Right cardiac atrium (tissue), 5 donors: ENCODE measurements at regions not wholly inside any gene's neighbourhood (a gene's known extent, or its start where the extent isn't known, plus 50 kb on each side); places are given as distances from the start of the nearest gene placed in this dataset.
"Not testable (repeated sequence)": the region's sequence is repeated elsewhere in the genome, so short reads cannot be mapped to it uniquely, and the experiment has no call there.

Experiments
- ATAC-seq, 2 donors: fragments of 200-7000 bp; cut with Tn5 transposase; one replicate each; pipeline versions ENCODE4 v1.8.0 to v1.9.1; 2020; ENCODE audit warnings: moderate library complexity in 2 of 2, mild to moderate bottlenecking in 1 of 2
- DNase-seq, 3 donors: peaks; one replicate each; pipeline ENCODE4 v3.0.0-alpha.2; 2020
- H3K27ac ChIP-seq: one replicate; pipeline ENCODE4 v1.5.1; 2013; ENCODE audit warnings: mild to moderate bottlenecking, low read length, control low read depth, moderate library complexity
- H3K27me3 ChIP-seq: one replicate; pipeline ENCODE4 v1.6.1; 2013; ENCODE audit not compliant: control insufficient read depth, insufficient read depth
- H3K4me1 ChIP-seq: one replicate; pipeline ENCODE4 v1.6.1; 2013; ENCODE audit warnings: low read length; ENCODE audit not compliant: control insufficient read depth, insufficient read depth
- H3K4me3 ChIP-seq: one replicate; pipeline ENCODE4 v1.5.1; 2013; ENCODE audit warnings: low read length, control low read depth
- H3K9me3 ChIP-seq: one replicate; pipeline ENCODE4 v1.6.1; 2013; ENCODE audit warnings: low read length; ENCODE audit not compliant: control insufficient read depth
- WGBS: extraction: QIAGEN DNeasy Blood & Tissue Kit; methylation state at CpG from one replicate; pipeline ENCODE4 v1.1.7; 2013; 5-methylcytosine and 5-hydroxymethylcytosine counted together
- intact Hi-C, 4 donors: fragments of 100-400 bp; cut with DNase I; formaldehyde crosslinking; loops; one replicate each; pipeline versions ENCODE4 v1.11.0 to v1.14.0; 2022 to 2023
- donor health status: healthy with polysubstance abuse.
- donor health status: DM: no; HTN: yes; CAD: no.
- donor health status: DM: no; HTN: no; CAD: no.
- donor health status: DM: no; HTN: yes; CAD: no; lungs with severe emphysema.
- donor health status: DM: yes; HTN: yes; CAD: no.

DNA sequence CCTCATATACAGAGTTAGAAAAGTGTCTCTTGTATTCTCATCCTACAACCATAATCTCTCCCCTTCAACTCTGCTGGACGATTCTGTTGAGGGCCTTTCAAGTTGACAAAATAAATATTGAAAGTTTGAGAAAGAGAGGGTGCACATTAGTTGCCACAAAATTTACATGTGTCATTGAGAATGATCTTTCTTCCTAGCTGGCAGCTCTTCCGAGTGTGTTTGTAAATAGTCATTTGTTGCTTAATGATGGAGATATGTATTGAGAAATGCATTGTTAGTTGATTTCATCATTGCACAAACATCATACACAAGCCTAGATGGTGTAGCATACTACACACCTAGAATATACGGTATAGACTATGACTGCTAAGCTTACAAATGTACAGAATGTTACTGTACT, 632.8 kb upstream of the AMOT start:
- H3K27ac ChIP-seq = no peak overlapping the region
- no peak for DNase-seq
- H3K27me3 ChIP-seq = no peaks in the 10 kb centered on the region
- no peaks in the 10 kb centered on the region for H3K4me1 ChIP-seq
- intact Hi-C loops = no loop called here
- WGBS = 69% methylated on average over 3 of the region's 3 CpGs
- no peaks in the 10 kb centered on the region for H3K9me3 ChIP-seq
- no peak for ATAC-seq
- H3K4me3 ChIP-seq = no peak overlapping the region

DNA sequence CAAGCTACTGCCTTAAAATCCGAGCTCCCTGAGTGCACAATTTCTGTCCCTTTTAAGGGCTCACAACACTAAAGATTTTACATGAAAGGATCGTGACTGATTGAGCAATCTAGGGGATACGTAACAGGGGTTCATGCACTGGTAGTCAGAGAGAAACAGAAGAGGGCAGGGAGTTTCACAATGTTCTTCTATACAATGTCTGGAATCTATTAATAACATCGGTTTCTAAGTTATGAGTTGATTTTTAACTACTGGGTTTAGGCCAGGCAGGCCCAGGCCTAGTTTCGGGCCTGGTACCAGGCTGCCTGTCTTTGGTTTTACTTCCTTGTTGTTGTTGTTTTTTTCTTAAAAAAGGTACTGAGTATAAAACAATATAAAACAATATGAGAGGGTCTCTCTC, 632.4 kb upstream of the AMOT start:
- H3K9me3 ChIP-seq, intact Hi-C loops, DNase-seq, H3K4me1 ChIP-seq, H3K4me3 ChIP-seq, ATAC-seq, H3K27me3 ChIP-seq, H3K27ac ChIP-seq: not testable (repeated sequence)
- WGBS = 66% methylated on average over 5 of the region's 5 CpGs

DNA sequence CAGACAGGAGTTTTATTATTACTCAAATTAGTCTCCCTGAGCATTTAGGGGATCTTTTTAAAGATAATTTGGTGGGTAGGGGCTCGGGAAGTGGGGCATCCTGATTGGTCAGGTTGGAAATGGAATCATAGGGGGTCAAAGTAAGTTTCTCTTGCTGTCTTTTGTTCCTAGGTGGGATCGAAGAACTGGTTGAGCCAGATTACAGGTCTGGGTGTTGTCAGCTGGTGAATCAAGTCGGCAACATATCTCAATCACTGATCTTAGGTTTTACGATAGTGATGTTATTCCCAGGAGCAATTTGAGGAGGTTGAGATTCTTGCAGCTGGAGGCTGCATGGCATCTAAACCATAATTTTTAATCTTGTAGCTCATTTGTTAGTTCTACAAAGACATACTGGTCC, 629.5 kb upstream of the AMOT start:
- intact Hi-C loops = no loop called here
- Histone ChIP-seq H3K9me3 (no peaks in the 10 kb centered on the region), H3K27ac (no peak overlapping the region), H3K4me1 (no peaks in the 10 kb centered on the region), H3K4me3 (no peak overlapping the region), H3K27me3 (no peaks in the 10 kb centered on the region)
- WGBS = 52% methylated on average over 4 of the region's 4 CpGs
- DNase-seq (no peak), ATAC-seq (no peak)

DNA sequence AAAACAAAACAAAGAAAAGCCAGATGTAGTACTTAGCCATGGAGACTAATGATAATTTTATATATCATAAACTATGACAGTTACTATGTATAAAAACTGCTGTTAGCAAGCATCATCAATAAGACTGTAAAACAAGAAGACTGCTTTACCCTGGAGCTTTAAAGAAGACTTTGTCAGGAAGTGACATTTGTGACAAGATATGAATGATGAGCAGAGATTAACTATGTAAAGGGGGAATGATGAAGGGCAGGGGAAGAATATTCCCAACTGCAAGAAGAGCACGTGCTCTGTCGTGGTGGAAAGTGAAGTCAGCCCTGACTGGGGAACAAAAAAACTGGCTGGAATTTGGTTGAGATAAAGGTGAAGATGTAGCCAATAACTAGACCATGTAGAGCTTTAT, 617.1 kb upstream of the AMOT start:
- DNase-seq = no peak
- Histone ChIP-seq H3K27me3 (no peaks in the 10 kb centered on the region), H3K27ac (no peak overlapping the region), H3K4me1 (no peaks in the 10 kb centered on the region), H3K4me3 (no peak overlapping the region), H3K9me3 (no peaks in the 10 kb centered on the region)
- intact Hi-C loops = no loop called here
- WGBS = 26% methylated on average over 2 of the region's 2 CpGs
- ATAC-seq = no peak

DNA sequence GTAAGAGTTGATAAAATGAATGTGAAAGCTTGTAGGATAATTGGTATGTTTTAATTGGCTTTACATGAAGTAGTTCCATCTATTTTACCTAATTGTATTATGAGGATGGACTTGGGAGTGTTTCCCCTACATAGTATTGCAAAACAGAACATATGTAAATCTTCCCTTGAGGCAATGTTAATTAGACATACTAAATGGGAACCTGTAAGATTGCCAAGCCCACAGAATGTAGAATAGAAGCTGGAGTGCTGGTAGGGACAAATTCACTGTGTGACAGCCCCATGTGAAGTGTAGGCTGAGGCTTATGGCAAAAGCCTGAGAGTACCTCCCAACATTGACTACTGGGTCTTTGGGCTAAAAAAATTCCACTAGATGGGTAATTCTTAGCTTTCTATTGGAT, 615.0 kb upstream of the AMOT start:
- intact Hi-C loops = no loop called here
- DNase-seq = no peak
- no peak overlapping the region for H3K4me3 ChIP-seq
- H3K4me1 ChIP-seq = no peaks in the 10 kb centered on the region
- ATAC-seq = no peak
- H3K27ac ChIP-seq = no peak overlapping the region
- no peaks in the 10 kb centered on the region for H3K9me3 ChIP-seq
- H3K27me3 ChIP-seq = no peaks in the 10 kb centered on the region

DNA sequence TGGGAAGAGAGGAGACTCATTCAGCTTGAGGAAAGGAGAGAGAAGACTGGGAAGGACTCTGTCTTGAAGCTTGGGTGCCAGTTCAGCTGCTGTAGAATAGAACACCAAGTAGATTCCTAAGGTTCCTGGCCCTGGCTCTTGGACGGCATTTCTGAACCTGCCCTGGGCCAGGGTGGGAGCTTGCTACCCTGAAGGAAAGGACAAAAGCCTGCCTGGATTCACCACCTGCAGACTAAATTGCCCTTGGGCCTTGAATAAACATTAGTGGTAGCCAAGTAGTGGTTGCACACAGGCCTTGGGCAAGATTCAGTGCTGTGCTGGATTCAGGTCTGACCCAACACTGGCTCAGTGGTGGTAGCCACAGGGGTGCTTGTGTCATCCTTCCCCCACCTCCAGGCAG, 588.4 kb upstream of the AMOT start:
- intact Hi-C loops = no loop called here
- H3K4me3 ChIP-seq = no peak overlapping the region
- ATAC-seq (no peak), DNase-seq (no peak)
- H3K27ac ChIP-seq = no peak overlapping the region
- no peaks in the 10 kb centered on the region for H3K9me3 ChIP-seq
- 97% methylated on average over 1 of the region's 1 CpG for WGBS
- H3K4me1 ChIP-seq = no peaks in the 10 kb centered on the region
- no peaks in the 10 kb centered on the region for H3K27me3 ChIP-seq

DNA sequence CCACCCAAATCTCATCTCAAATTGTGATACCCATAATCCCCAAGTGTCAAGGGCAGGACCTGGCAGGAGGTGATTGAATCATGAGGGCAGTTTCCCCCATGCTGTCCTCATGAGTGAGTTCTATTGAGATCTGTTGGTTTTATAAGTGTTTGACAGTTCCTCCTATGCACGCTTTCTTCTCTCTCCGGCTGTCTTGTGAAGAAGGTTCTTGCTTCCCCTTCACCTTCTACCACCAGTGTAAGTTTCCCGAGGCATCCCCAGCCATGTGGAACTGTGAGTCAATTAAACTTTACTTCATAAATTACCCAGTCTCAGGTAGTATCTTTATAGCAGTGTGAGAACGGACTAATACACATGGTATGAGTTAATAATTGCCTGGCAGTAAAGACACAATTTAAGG, 581.7 kb upstream of the AMOT start:
- no peak for DNase-seq
- intact Hi-C loops = no loop called here
- H3K27ac ChIP-seq = no peak overlapping the region
- no peak overlapping the region for H3K4me3 ChIP-seq
- H3K27me3 ChIP-seq = no peaks in the 10 kb centered on the region
- ATAC-seq = no peak
- no peaks in the 10 kb centered on the region for H3K9me3 ChIP-seq
- H3K4me1 ChIP-seq = no peaks in the 10 kb centered on the region
- 83% methylated on average over 4 of the region's 4 CpGs for WGBS

DNA sequence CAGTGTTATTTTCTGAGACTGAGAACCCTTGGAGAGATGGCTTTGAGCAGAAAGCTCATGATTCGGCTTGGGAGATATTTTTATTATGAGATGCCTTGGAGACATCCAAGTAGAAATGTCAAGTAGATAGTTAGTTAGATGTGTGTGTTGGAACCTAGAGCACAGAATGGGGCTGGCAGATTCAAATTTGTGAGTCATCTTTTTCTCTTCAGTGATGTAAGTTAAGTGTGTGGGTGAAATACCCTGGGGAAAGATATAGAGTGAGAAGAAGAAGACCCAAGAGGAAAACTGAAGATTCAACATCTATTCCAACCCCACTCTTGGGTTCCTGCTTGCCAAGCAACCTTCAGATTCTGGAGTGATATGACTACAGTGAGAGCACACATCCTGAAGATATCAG, 580.8 kb upstream of the AMOT start:
- intact Hi-C loops = no loop called here
- WGBS = 49% methylated on average over 1 of the region's 1 CpG
- no peak overlapping the region for H3K4me3 ChIP-seq
- H3K4me1 ChIP-seq = no peaks in the 10 kb centered on the region
- no peaks in the 10 kb centered on the region for H3K9me3 ChIP-seq
- H3K27ac ChIP-seq = no peak overlapping the region
- no peak for ATAC-seq
- no peak for DNase-seq
- no peaks in the 10 kb centered on the region for H3K27me3 ChIP-seq

DNA sequence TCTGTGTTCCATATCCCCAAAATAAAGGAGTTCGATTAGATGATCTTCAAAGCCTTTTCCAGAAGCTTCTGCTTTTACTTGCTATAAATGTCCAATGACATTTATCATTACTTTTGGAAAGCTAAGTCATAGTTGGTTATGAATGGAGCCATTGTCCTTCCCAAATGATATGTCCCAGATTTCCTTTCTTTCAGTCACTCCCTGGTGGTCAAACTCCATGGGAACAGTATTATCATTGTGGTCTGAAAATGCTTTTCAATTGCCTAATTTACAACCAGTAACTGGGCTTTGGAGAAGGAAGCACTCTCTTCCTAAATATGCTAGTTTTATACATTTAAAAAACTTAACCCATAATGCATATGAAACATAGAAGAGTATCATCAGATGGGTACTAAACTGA, 571.5 kb upstream of the AMOT start:
- no peak overlapping the region for H3K27ac ChIP-seq
- no peaks in the 10 kb centered on the region for H3K9me3 ChIP-seq
- no peaks in the 10 kb centered on the region for H3K4me1 ChIP-seq
- no peak for DNase-seq
- no peak overlapping the region for H3K4me3 ChIP-seq
- ATAC-seq = no peak
- WGBS = 36% methylated on average over 1 of the region's 1 CpG
- intact Hi-C loops = no loop called here
- no peaks in the 10 kb centered on the region for H3K27me3 ChIP-seq

DNA sequence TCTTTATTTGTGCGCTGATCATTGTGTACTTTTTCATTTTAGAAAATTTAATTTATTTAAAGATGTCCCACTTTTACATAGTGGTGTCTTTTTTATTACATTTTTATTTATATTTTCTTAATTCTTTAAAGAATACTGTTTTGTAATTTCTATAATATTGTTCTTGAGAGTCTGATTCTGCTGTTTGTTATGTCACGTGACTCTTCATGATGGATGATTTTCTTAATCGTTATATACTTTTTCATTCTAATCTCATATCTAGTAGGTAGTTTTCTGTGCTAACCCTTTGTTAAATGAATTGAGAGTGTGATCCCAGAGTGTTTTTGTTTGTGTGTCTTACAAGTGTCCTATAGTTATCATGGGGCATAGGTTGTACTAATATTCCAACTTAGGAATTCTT, 568.2 kb upstream of the AMOT start:
- no peak for ATAC-seq
- WGBS = 79% methylated on average over 3 of the region's 3 CpGs

DNA sequence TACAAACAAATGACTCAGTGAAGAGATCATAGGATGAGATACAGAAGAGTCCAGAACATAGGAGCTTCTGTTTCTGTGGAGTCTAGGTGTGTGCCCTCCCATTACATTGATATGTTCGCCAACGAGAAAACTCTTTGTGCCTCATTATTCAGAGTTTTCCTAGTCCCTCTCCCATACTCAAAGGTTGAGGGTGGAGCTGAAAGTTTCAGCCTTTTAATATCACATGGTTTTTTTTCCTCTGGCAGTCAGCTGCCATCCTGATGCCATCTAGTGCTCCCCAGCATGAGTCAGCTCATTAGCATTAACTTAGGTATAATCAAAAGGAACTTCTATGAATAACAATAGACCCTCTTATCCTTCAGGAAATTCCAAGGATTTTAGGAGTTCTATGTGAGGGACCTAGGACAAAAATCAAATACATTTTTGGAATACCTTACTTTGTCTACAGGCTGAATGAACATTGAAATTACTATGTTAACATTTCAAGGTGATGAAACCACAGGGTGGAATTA, 559.6 kb upstream of the AMOT start:
- no peaks in the 10 kb centered on the region for H3K4me1 ChIP-seq
- no peak overlapping the region for H3K27ac ChIP-seq
- no peak overlapping the region for H3K4me3 ChIP-seq
- H3K9me3 ChIP-seq = no peaks in the 10 kb centered on the region
- 80% methylated on average over 2 of the region's 2 CpGs for WGBS
- H3K27me3 ChIP-seq = no peaks in the 10 kb centered on the region
- intact Hi-C loops = no loop called here
- no peak for ATAC-seq
- no peak for DNase-seq

More for the DNA sequence above, 568.2 kb upstream of the AMOT start:
- Histone ChIP-seq H3K9me3 (no peaks in the 10 kb centered on the region), H3K4me1 (no peaks in the 10 kb centered on the region), H3K27me3 (no peaks in the 10 kb centered on the region), H3K4me3 (no peak overlapping the region), H3K27ac (no peak overlapping the region)
- DNase-seq = no peak
- intact Hi-C loops = no loop called here

DNA sequence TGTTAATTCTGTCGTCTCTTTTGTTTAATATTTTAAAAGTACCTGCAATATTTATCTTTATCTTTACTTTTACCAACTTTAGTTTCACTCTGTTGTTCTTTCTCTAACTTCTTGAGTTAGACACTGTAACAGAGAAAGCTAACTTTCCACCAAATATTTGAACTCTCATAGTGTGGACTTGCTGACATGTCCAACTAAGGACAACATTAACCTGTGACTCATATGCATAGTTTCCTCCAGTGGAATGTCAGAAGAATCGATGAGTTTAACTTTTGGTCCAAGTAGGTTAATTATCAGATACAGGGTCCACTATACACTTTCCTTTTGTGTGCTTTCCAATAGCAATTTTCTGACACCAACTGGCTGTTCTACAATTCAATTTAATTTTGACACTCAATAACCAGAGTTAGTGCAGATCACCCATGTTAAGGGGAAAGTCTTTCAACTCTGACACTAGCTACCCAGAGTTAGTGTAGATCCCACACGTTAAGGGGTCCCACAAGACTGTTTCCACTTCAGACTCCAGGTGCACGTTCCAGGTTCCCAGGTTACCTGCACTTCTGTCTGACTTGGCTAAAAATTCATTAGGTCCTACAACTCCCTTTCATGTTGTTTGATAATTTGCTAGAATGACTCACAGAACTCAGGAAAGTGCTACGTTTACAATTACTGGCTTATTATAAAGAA, 559.0 kb upstream of the AMOT start:
- no peak overlapping the region for H3K4me3 ChIP-seq
- intact Hi-C loops = no loop called here
- DNase-seq (no peak), ATAC-seq (no peak)
- WGBS = 64% methylated on average over 5 of the region's 5 CpGs
- no peaks in the 10 kb centered on the region for H3K9me3 ChIP-seq
- H3K27ac ChIP-seq = no peak overlapping the region
- H3K4me1 ChIP-seq = no peaks in the 10 kb centered on the region
- no peaks in the 10 kb centered on the region for H3K27me3 ChIP-seq
